GM13977 (cell line): ENCODE measurements at regions not wholly inside any gene's neighbourhood (a gene's known extent, or its start where the extent isn't known, plus 50 kb on each side); places are given as distances from the start of the nearest gene placed in this dataset.

Experiments
- DNase-seq: peaks from one replicate; pipeline ENCODE4 v3.0.0; 2012; ENCODE audit warnings: low spot score
- in situ Hi-C: fragments of 300-500 bp; cut with MboI; formaldehyde crosslinking; loops from one replicate; pipeline ENCODE4 v1.12.0; 2022; ENCODE audit warnings: low sequenced_read_pairs, low pct_unique_long_range_greater_than_20kb, mixed read lengths, inconsistent platforms; ENCODE audit not compliant: unreplicated experiment
- TF ChIP-seq, protein P1 (sequence below): IDR thresholded peaks from 2 replicates; pipeline ENCODE4 v1.5.1; 2012; ENCODE audit warnings: mild to moderate bottlenecking, control low read depth; ENCODE audit not compliant: insufficient read depth; ENCODE audit errors: extremely low read depth, missing control alignments

DNA sequence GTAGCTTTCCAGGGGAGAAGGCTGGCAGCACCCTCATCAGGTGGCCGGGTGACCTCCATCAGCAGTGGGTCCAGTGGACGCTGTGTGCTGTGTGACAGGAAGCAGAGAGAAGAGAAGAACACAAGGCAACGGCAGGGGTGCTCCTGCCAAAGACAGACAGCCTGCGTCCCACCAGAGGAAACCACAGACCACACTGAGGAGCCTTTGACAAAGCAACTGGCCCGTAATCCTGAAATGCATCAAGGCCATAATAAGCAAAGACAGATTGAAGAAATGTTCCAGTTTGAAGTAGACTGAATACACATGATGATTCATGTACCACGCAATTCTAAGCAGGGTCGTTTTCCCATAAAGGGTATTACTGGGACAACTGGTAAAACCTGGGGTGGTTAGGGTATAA is 172.4 kb downstream of the FBXO15 start:
- TF ChIP-seq, protein P1, sequence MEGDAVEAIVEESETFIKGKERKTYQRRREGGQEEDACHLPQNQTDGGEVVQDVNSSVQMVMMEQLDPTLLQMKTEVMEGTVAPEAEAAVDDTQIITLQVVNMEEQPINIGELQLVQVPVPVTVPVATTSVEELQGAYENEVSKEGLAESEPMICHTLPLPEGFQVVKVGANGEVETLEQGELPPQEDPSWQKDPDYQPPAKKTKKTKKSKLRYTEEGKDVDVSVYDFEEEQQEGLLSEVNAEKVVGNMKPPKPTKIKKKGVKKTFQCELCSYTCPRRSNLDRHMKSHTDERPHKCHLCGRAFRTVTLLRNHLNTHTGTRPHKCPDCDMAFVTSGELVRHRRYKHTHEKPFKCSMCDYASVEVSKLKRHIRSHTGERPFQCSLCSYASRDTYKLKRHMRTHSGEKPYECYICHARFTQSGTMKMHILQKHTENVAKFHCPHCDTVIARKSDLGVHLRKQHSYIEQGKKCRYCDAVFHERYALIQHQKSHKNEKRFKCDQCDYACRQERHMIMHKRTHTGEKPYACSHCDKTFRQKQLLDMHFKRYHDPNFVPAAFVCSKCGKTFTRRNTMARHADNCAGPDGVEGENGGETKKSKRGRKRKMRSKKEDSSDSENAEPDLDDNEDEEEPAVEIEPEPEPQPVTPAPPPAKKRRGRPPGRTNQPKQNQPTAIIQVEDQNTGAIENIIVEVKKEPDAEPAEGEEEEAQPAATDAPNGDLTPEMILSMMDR = no peak
- DNase-seq = no peak
- in situ Hi-C loops = no loop called here

GRCh38 chr18:73973972-73974371 is 173.7 kb downstream of the FBXO15 start:
- TF ChIP-seq, protein P1 = no peak
- in situ Hi-C loops = no loop called here
- no peak for DNase-seq

- TF ChIP-seq, protein P1 = no peak
- in situ Hi-C loops = no loop called here
- DNase-seq = no peak
Observed at GRCh38 chr18:73966954-73967353, 180.7 kb downstream of the FBXO15 start.

DNA sequence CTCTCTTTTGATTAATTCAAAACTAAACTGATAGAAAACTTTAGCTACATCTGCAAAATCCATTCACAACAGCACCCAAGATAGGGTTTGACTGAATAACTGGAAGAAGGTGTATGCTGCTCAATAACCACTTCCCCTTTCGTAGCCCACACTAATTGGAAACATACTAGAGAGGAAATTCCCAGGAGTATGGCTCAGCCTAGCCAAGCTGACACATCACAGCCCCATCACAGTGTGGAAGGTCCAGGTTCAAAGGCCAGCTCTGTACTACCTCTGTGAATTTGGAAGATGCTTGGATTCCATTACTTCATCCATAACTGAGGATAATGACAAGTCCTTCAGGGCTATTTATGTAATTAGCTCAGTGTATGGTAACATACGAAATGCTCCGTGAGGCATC is 185.4 kb downstream of the FBXO15 start:
- no peak for DNase-seq
- in situ Hi-C loops = no loop called here
- TF ChIP-seq, protein P1 = no peak

- in situ Hi-C loops = no loop called here
- TF ChIP-seq, protein P1 = no peak
- no peak for DNase-seq
Observed at GRCh38 chr18:73961804-73962203, 185.8 kb downstream of the FBXO15 start.

DNA sequence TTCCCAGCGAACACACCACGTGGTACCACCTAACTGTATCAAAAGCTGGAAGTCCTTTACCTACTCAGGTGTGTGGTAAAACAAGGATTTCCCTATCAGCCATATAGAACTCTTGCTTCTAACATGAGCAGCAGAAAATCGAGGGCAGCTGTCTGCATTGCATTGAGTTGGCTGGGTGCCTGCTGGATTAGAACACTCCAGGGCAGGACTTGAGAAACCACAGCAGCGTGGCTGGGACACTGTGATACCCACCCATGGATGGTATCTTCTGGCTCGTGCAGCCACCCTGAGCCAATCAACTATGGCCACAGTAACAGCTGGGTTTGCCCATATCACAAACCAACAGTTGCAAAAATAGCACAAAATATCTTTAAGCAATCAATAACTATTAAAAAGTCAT is 188.3 kb downstream of the FBXO15 start:
- TF ChIP-seq, protein P1 = no peak
- in situ Hi-C loops = no loop called here
- no peak for DNase-seq

- in situ Hi-C loops = no loop called here
Observed at GRCh38 chr18:73954268-73954667, 193.4 kb downstream of the FBXO15 start.

More at GRCh38 chr18:73954268-73954667, 193.4 kb downstream of the FBXO15 start:
- TF ChIP-seq, protein P1 = no peak
- DNase-seq = no peak
